SU-DHL-6 (cell line): ENCODE measurements at regions not wholly inside any gene's neighbourhood (a gene's known extent, or its start where the extent isn't known, plus 50 kb on each side); places are given as distances from the start of the nearest gene placed in this dataset.

Source experiments
- H2AFZ ChIP-seq: fragments of 200-600 bp; sonication (generic); 2 replicates; pipeline ENCODE4 v1.6.1; 2014; ENCODE audit warnings: low read depth, mild to moderate bottlenecking, moderate library complexity, mixed read lengths, antibody characterized with exemption, low read length; ENCODE audit not compliant: severe bottlenecking
- H3F3A ChIP-seq: fragments of 200-600 bp; shearing (Covaris generic); 2 replicates; pipeline ENCODE4 v1.6.0; 2016; ENCODE audit warnings: antibody characterized with exemption, mild to moderate bottlenecking; ENCODE audit not compliant: insufficient read depth
- H3K27ac ChIP-seq: fragments of 200-600 bp; sonication (generic); 2 replicates; pipeline ENCODE4 v1.5.1; 2016; ENCODE audit warnings: low read depth, mild to moderate bottlenecking, low read length, moderate library complexity, mixed read lengths
- H3K27me3 ChIP-seq: fragments of 200-600 bp; sonication (generic), shearing (Covaris generic); 2 replicates; pipeline ENCODE4 v1.6.0; 2014; ENCODE audit warnings: mild to moderate bottlenecking, low read length
- H3K36me3 ChIP-seq: fragments of 200-600 bp; sonication (generic); 2 replicates; pipeline ENCODE4 v1.6.1; 2014; ENCODE audit warnings: mild to moderate bottlenecking, low read length, mixed read lengths
- H3K4me2 ChIP-seq: fragments of 300-600, 200-600 bp; shearing (Covaris generic), sonication (generic); 2 replicates; pipeline ENCODE4 v1.6.0; 2014; ENCODE audit warnings: low read length, low read depth, mild to moderate bottlenecking; ENCODE audit not compliant: poor library complexity, severe bottlenecking
- H3K4me3 ChIP-seq: fragments of 200-600 bp; sonication (generic); 2 replicates; pipeline ENCODE4 v1.5.1; 2014; ENCODE audit warnings: antibody characterized with exemption, low read length, mild to moderate bottlenecking, mixed read lengths; ENCODE audit not compliant: insufficient read depth, poor library complexity, severe bottlenecking
- H3K79me2 ChIP-seq: fragments of 200-600 bp; sonication (generic); 2 replicates; pipeline ENCODE4 v1.6.1; 2014; ENCODE audit warnings: mild to moderate bottlenecking, low read length, moderate library complexity; ENCODE audit not compliant: insufficient read depth
- H3K9ac ChIP-seq: fragments of 200-600 bp; sonication (generic); 2 replicates; pipeline ENCODE4 v1.7.0; 2014; ENCODE audit warnings: mild to moderate bottlenecking, low read length
- H3K9me2 ChIP-seq: fragments of 200-600 bp; sonication (generic); replicated peaks from 2 replicates; pipeline ENCODE4 v1.6.1; 2014; ENCODE audit warnings: low read length; ENCODE audit not compliant: insufficient read depth
- H3K9me3 ChIP-seq: fragments of 200-600 bp; sonication (generic); 2 replicates; pipeline ENCODE4 v1.6.1; 2014; ENCODE audit warnings: low read length, mixed read lengths; ENCODE audit not compliant: insufficient read depth
- H4K20me1 ChIP-seq: fragments of 200-600 bp; sonication (generic); 2 replicates; pipeline ENCODE4 v1.6.1; 2014; ENCODE audit warnings: low read depth, mild to moderate bottlenecking, antibody characterized with exemption, low read length, moderate library complexity, mixed read lengths
- CTCF ChIP-seq: fragments of 200-600 bp; sonication (generic); IDR thresholded peaks from one replicate; pipeline ENCODE4 v1.5.1; 2017; ENCODE audit warnings: antibody characterized with exemption, mild to moderate bottlenecking, low read length, moderate library complexity; ENCODE audit not compliant: insufficient read depth, poor library complexity, severe bottlenecking
- EZH2phosphoT487 ChIP-seq: fragments of 200-600 bp; sonication (generic), shearing (Covaris generic); conservative IDR thresholded peaks from 2 replicates; pipeline ENCODE4 v1.6.1; 2018; ENCODE audit warnings: mild to moderate bottlenecking, antibody characterized with exemption, low read length, moderate library complexity, mixed read lengths

GRCh38 chr5:56763711-56764466, 51.5 kb upstream of the MAP3K1 start:
- H3F3A ChIP-seq, result no peaks in the 10 kb centered on the region
- no peak for TF ChIP-seq EZH2phosphoT487
- TF ChIP-seq CTCF, result no peak
- H3K36me3 ChIP-seq, result no peaks in the 10 kb centered on the region
- H3K4me2 ChIP-seq, result no peak overlapping the region
- H3K27me3 ChIP-seq, result no peaks in the 10 kb centered on the region
- H3K9me2 ChIP-seq, result no peaks in the 10 kb centered on the region
- H3K9ac ChIP-seq, result no peak overlapping the region
- H3K9me3 ChIP-seq, result no peaks in the 10 kb centered on the region
- no peaks in the 10 kb centered on the region for H3K79me2 ChIP-seq
- H3K27ac ChIP-seq, result no peak overlapping the region
- H3K4me3 ChIP-seq, result no peak overlapping the region
- no peaks in the 10 kb centered on the region for H4K20me1 ChIP-seq
- H2AFZ ChIP-seq, result no peak overlapping the region

GRCh38 chr5:56763182-56763581, 52.2 kb upstream of the MAP3K1 start:
- Histone ChIP-seq H3K79me2 (no peaks in the 10 kb centered on the region), H3K36me3 (no peaks in the 10 kb centered on the region), H3K27ac (no peak overlapping the region), H3K27me3 (no peaks in the 10 kb centered on the region), H3K4me3 (no peak overlapping the region), H3K9me3 (no peaks in the 10 kb centered on the region), H3K9me2 (no peaks in the 10 kb centered on the region), H3F3A (no peaks in the 10 kb centered on the region), H2AFZ (no peak overlapping the region), H4K20me1 (no peaks in the 10 kb centered on the region), H3K4me2 (no peak overlapping the region), H3K9ac (no peak overlapping the region)
- TF ChIP-seq EZH2phosphoT487 (no peak), CTCF (no peak)

- no peaks in the 10 kb centered on the region for H3K9me3 ChIP-seq
- H3K4me2 ChIP-seq, result no peak overlapping the region
- no peaks in the 10 kb centered on the region for H3K79me2 ChIP-seq
- H3F3A ChIP-seq, result no peaks in the 10 kb centered on the region
- H2AFZ ChIP-seq, result no peak overlapping the region
- no peak overlapping the region for H3K4me3 ChIP-seq
- no peak overlapping the region for H3K9ac ChIP-seq
- H3K27ac ChIP-seq, result no peak overlapping the region
- no peak for TF ChIP-seq EZH2phosphoT487
- H3K9me2 ChIP-seq, result no peaks in the 10 kb centered on the region
- no peaks in the 10 kb centered on the region for H3K36me3 ChIP-seq
- no peaks in the 10 kb centered on the region for H3K27me3 ChIP-seq
- no peaks in the 10 kb centered on the region for H4K20me1 ChIP-seq
Observed at GRCh38 chr5:56761151-56761885, 54.0 kb upstream of the MAP3K1 start.

- no peak overlapping the region for H3K4me3 ChIP-seq
- H3K9me2 ChIP-seq, result no peaks in the 10 kb centered on the region
- H3K9ac ChIP-seq, result no peak overlapping the region
- no peaks in the 10 kb centered on the region for H3K36me3 ChIP-seq
- H3K79me2 ChIP-seq, result no peaks in the 10 kb centered on the region
- no peak overlapping the region for H2AFZ ChIP-seq
- no peaks in the 10 kb centered on the region for H3K27me3 ChIP-seq
- no peak for TF ChIP-seq EZH2phosphoT487
- no peak for TF ChIP-seq CTCF
- no peak overlapping the region for H3K4me2 ChIP-seq
- no peaks in the 10 kb centered on the region for H4K20me1 ChIP-seq
- H3K9me3 ChIP-seq, result no peaks in the 10 kb centered on the region
- H3F3A ChIP-seq, result no peaks in the 10 kb centered on the region
- H3K27ac ChIP-seq, result no peak overlapping the region
Observed at GRCh38 chr5:56760723-56761122, 54.6 kb upstream of the MAP3K1 start.
